ENCODE measurements at regions not wholly inside any gene's neighbourhood (a gene's known extent, or its start where the extent isn't known, plus 50 kb on each side); places are given as distances from the start of the nearest gene placed in this dataset.

Small RNAs in the stretch of these regions (microRNA-seq; reads per million reads assigned to microRNA genes)
- gene MIR297: 0 reads per million in 2 donors

All from left cardiac atrium (tissue), 2 donors.